ENCODE measurements at regions not wholly inside any gene's neighbourhood (a gene's known extent, or its start where the extent isn't known, plus 50 kb on each side); places are given as distances from the start of the nearest gene placed in this dataset.

DNA sequence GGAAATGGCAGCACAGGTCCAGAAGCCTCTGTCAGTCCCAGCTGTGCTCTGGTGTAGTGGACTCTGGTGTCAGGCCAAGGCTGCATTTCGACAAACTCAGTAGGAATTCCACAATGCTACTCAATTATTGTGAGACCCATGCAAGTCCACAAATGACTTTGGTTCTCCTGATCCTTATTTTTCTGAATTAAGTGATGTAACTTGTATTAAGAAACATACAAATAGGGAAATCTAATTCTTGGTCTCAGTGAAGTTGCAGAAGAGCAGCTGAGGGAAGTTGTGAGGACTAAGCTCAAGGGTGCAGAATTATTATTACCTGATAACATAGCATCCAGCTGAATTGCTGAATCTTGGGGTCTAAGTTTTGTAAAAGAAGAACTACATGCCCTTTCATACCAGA is 116.8 kb downstream of the MAFB start:
- H3K9ac ChIP-seq (ENCODE audit: low read length in 2 of 2), result no peak overlapping the region
- no peaks in the 10 kb centered on the region for H3K36me3 ChIP-seq (ENCODE audit: control insufficient read depth in 2 of 2, insufficient read depth in 2 of 2, low read length in 2 of 2)
- no peaks in the 10 kb centered on the region for H3K4me1 ChIP-seq (ENCODE audit: control insufficient read depth, insufficient read depth, low read length)
- no peaks in the 10 kb centered on the region for H3K9me3 ChIP-seq (ENCODE audit: control insufficient read depth in 2 of 2, low read length in 2 of 2)
- H3K4me3 ChIP-seq (ENCODE audit: low read length in 2 of 2), result no peak overlapping the region
- no peaks in the 10 kb centered on the region for H3K27me3 ChIP-seq (ENCODE audit: control insufficient read depth in 1 of 2, insufficient read depth in 2 of 2, low read length in 2 of 2)
- no peak overlapping the region for H3K27ac ChIP-seq (ENCODE audit: low read length)

DNA sequence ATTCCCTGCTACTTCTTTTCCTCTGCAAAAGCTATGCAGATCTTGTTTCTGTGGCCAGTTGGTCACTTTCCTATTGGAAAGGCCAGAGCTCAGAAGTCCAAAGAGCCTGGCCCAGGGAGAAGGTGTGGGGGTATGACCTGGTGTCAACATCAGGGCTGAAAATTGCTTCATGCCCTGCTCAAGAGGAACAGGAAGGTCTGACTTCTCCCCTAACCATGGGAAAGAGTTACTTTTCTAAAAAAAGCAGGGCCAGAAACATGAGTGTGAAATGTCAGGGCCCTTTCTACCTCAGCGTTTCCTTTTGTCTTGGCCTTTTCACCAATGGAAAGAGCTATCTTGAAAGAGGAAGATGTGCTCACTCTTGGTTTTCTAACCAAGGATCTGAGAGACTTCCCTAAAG is 117.4 kb downstream of the MAFB start:
- H3K9me3 ChIP-seq (ENCODE audit: control insufficient read depth in 2 of 2, low read length in 2 of 2), result no peaks in the 10 kb centered on the region
- no peak overlapping the region for H3K4me3 ChIP-seq (ENCODE audit: low read length in 2 of 2)
- H3K36me3 ChIP-seq (ENCODE audit: control insufficient read depth in 2 of 2, insufficient read depth in 2 of 2, low read length in 2 of 2), result no peaks in the 10 kb centered on the region
- H3K9ac ChIP-seq (ENCODE audit: low read length in 2 of 2), result no peak overlapping the region
- no peaks in the 10 kb centered on the region for H3K4me1 ChIP-seq (ENCODE audit: control insufficient read depth, insufficient read depth, low read length)
- no peaks in the 10 kb centered on the region for H3K27me3 ChIP-seq (ENCODE audit: control insufficient read depth in 1 of 2, insufficient read depth in 2 of 2, low read length in 2 of 2)
- H3K27ac ChIP-seq (ENCODE audit: low read length), result no peak overlapping the region

DNA sequence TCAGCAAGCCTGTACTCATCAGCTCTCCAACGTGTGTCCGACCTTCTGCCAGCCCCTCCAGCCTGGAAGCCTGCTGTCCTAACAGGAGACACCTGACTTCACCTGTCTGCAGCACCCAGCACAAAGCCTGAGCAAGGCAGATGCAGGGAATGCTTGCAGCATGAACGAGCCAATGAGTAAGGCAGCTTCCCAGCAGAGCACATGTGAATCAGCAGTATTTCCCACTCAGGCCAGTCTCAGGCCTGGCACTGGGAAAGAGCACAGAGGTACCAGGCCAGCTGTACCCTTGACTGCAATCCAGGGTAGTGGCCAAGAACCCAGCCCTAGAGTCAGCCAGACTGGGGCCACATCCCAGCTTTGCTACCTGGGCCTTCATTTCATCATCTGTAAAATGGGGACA is 120.8 kb downstream of the MAFB start:
- Histone ChIP-seq H3K27me3 (ENCODE audit: control insufficient read depth in 1 of 2, insufficient read depth in 2 of 2, low read length in 2 of 2) (no peaks in the 10 kb centered on the region), H3K4me3 (ENCODE audit: low read length in 2 of 2) (no peak overlapping the region), H3K9me3 (ENCODE audit: control insufficient read depth in 2 of 2, low read length in 2 of 2) (no peaks in the 10 kb centered on the region), H3K9ac (ENCODE audit: low read length in 2 of 2) (no peak overlapping the region), H3K36me3 (ENCODE audit: control insufficient read depth in 2 of 2, insufficient read depth in 2 of 2, low read length in 2 of 2) (no peaks in the 10 kb centered on the region), H3K4me1 (ENCODE audit: control insufficient read depth, insufficient read depth, low read length) (peaks cover 13% of the 10 kb centered on the region), H3K27ac (ENCODE audit: low read length) (no peak overlapping the region)

DNA sequence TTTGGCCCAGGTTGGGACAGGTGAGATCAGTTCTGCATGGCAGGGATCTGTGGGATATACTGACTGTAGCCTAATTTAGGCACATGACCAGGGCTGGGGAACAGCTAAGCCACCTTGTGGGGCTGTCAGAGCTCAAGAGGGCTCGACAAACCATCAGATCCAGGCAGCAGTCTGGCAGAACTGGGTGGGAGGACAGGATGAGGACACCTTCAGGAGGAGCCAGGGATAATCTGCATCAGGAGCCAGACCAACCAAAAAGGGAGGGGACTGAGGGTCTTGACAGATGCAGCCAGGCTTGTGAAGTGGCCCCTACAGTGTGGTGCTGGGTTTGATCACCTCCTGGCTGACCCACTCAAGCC is 123.4 kb downstream of the MAFB start:
- no peak overlapping the region for H3K27ac ChIP-seq (ENCODE audit: low read length)
- no peaks in the 10 kb centered on the region for H3K36me3 ChIP-seq (ENCODE audit: control insufficient read depth in 2 of 2, insufficient read depth in 2 of 2, low read length in 2 of 2)
- H3K4me1 ChIP-seq (ENCODE audit: control insufficient read depth, insufficient read depth, low read length), result peaks cover 13% of the 10 kb centered on the region
- no peaks in the 10 kb centered on the region for H3K27me3 ChIP-seq (ENCODE audit: control insufficient read depth in 1 of 2, insufficient read depth in 2 of 2, low read length in 2 of 2)
- H3K9ac ChIP-seq (ENCODE audit: low read length in 2 of 2), result no peak overlapping the region
- H3K9me3 ChIP-seq (ENCODE audit: control insufficient read depth in 2 of 2, low read length in 2 of 2), result no peaks in the 10 kb centered on the region
- no peak overlapping the region for H3K4me3 ChIP-seq (ENCODE audit: low read length in 2 of 2)

DNA sequence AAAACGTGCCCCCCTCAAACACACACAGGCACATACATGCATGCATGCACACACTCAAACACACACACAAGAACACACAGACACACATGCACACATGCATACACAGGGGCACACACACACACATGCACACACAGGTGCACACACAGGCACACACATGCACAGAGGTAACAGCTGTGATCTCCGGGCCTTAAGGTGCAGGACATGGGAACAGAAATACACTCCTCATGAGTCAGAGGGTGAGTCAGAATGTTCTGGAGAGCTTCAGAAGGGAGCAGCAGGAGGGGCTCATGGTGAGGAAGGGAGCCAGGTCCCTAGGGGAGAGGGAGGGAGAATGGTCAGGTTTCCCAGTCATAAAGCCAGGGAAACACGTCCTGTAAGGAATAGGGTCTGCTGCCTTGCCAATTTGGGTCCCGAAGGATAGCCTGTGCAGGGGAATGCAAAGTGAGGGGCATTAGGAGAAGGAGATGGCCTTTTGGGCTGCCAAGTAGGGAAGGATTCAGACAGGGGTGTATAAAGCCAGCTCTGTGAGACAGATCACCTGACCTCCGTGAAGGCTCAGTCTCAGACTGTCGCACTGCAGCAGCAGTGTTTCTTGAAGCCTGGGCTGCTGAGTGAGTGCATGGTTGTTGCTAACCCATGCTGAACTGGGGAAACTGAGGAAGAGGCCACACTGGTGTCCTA is 123.9 kb downstream of the MAFB start:
- peaks cover 13% of the 10 kb centered on the region for H3K4me1 ChIP-seq (ENCODE audit: control insufficient read depth, insufficient read depth, low read length)
- no peak overlapping the region for H3K4me3 ChIP-seq (ENCODE audit: low read length in 2 of 2)
- no peaks in the 10 kb centered on the region for H3K9me3 ChIP-seq (ENCODE audit: control insufficient read depth in 2 of 2, low read length in 2 of 2)
- no peaks in the 10 kb centered on the region for H3K36me3 ChIP-seq (ENCODE audit: control insufficient read depth in 2 of 2, insufficient read depth in 2 of 2, low read length in 2 of 2)
- H3K27ac ChIP-seq (ENCODE audit: low read length), result no peak overlapping the region
- no peak overlapping the region for H3K9ac ChIP-seq (ENCODE audit: low read length in 2 of 2)
- no peaks in the 10 kb centered on the region for H3K27me3 ChIP-seq (ENCODE audit: control insufficient read depth in 1 of 2, insufficient read depth in 2 of 2, low read length in 2 of 2)

DNA sequence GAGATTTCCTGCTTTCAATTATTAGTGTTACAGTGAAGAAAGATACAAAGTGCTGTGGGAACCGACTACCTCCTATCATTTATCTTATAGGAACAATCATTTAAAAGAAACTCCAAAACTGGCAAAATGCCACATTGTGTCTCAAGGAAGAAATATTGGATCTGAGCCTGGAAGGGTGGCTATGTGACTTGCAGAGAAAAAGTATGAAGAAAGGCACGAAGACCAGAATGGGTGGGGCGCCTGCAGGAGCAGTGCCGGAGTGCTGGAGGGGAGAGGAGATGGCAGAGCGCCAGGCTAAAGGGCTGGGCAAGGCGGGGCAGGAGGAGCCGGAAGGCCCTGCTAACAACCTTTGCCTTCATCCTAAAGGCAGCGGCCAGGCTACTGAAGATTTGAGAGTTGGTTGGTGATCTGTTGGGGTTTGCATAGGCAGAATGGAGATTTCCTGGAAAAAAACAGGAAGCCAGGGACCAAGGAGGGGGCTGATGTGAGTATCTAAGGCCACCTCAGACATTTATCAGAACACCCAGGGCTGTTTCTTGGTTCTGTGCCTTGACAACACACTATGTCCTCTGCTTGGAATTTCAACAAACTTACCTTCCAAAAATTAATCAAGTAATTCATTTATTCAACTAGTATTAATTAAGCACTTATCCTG is 125.6 kb downstream of the MAFB start:
- peak overlapping the region in 1 of 2 donors; percentile 15 for H3K4me3 ChIP-seq (ENCODE audit: low read length in 2 of 2)
- H3K4me1 ChIP-seq (ENCODE audit: control insufficient read depth, insufficient read depth, low read length), result peaks cover 13% of the 10 kb centered on the region
- H3K27me3 ChIP-seq (ENCODE audit: control insufficient read depth in 1 of 2, insufficient read depth in 2 of 2, low read length in 2 of 2), result no peaks in the 10 kb centered on the region
- no peaks in the 10 kb centered on the region for H3K36me3 ChIP-seq (ENCODE audit: control insufficient read depth in 2 of 2, insufficient read depth in 2 of 2, low read length in 2 of 2)
- no peaks in the 10 kb centered on the region for H3K9me3 ChIP-seq (ENCODE audit: control insufficient read depth in 2 of 2, low read length in 2 of 2)
- H3K27ac ChIP-seq (ENCODE audit: low read length), result no peak overlapping the region
- H3K9ac ChIP-seq (ENCODE audit: low read length in 2 of 2), result no peak overlapping the region

DNA sequence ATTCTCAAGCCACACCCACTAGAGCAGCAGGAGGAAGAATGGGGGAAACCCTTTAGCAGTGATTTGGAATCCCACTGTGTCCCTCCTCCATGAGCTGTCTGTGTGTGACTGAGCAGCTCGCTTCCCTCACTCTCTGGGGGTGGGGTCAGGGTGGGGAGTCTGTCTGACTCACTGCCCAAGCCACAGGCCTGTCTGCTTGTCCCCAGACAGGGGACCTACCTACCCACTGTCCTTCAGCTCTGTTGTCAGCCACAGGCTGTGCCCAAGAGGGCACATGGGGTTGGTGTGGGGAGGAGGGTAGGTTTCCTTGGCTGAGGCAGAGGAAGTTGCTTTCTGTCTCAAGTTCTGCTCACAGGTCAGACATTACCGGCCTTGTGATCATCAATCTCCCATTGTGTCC is 127.0 kb downstream of the MAFB start:
- Histone ChIP-seq H3K27ac (ENCODE audit: low read length) (no peak overlapping the region), H3K4me3 (ENCODE audit: low read length in 2 of 2) (no peak overlapping the region), H3K27me3 (ENCODE audit: control insufficient read depth in 1 of 2, insufficient read depth in 2 of 2, low read length in 2 of 2) (no peaks in the 10 kb centered on the region), H3K4me1 (ENCODE audit: control insufficient read depth, insufficient read depth, low read length) (peaks cover 13% of the 10 kb centered on the region), H3K36me3 (ENCODE audit: control insufficient read depth in 2 of 2, insufficient read depth in 2 of 2, low read length in 2 of 2) (no peaks in the 10 kb centered on the region), H3K9me3 (ENCODE audit: control insufficient read depth in 2 of 2, low read length in 2 of 2) (no peaks in the 10 kb centered on the region), H3K9ac (ENCODE audit: low read length in 2 of 2) (no peak overlapping the region)

DNA sequence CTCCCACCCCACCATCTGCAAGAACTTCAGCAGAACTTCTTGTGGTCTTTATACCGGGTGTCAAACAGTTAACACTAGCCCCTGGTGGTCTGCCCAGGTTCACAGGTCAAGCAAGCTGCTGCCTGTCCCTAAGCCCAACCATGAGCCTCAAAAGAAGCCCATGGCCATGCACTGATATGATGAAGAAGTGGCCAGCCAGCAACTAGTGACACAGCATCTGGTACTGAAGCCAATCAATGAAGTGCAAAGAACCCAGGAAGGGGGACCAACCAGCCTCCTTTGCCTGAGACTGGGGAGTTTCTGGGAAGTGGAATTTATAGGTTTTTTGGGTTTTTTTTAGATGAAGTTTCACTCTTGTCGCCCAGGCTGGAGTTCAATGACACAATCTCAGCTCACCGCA is 127.8 kb downstream of the MAFB start:
- Histone ChIP-seq H3K9ac (ENCODE audit: low read length in 2 of 2) (no peak overlapping the region), H3K4me3 (ENCODE audit: low read length in 2 of 2) (no peak overlapping the region), H3K36me3 (ENCODE audit: control insufficient read depth in 2 of 2, insufficient read depth in 2 of 2, low read length in 2 of 2) (no peaks in the 10 kb centered on the region), H3K27ac (ENCODE audit: low read length) (no peak overlapping the region), H3K27me3 (ENCODE audit: control insufficient read depth in 1 of 2, insufficient read depth in 2 of 2, low read length in 2 of 2) (no peaks in the 10 kb centered on the region), H3K9me3 (ENCODE audit: control insufficient read depth in 2 of 2, low read length in 2 of 2) (no peaks in the 10 kb centered on the region), H3K4me1 (ENCODE audit: control insufficient read depth, insufficient read depth, low read length) (peaks cover 13% of the 10 kb centered on the region)

DNA sequence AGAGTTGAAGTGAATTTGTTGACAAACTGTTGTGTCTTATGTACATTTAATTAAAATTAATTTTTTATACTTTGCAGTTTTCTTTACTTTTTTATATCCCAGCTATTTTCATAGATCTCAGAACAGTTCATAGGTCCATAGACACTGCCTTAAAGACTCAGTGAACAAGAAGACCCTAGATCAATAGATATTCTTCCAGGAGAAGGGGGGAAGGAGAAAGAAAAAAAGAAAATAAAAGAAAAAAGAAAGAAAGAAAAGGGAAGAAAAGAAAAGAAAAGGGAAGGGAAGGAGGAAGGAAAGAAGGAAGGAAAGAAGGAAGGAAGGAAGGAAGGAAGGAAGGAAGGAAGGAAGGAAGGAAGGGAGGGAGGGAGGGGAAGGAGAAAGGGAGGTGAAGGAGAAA is 130.8 kb downstream of the MAFB start:
- Histone ChIP-seq H3K9ac (ENCODE audit: low read length in 2 of 2) (no peak overlapping the region), H3K9me3 (ENCODE audit: control insufficient read depth in 2 of 2, low read length in 2 of 2) (no peaks in the 10 kb centered on the region), H3K4me1 (ENCODE audit: control insufficient read depth, insufficient read depth, low read length) (no peaks in the 10 kb centered on the region), H3K36me3 (ENCODE audit: control insufficient read depth in 2 of 2, insufficient read depth in 2 of 2, low read length in 2 of 2) (no peaks in the 10 kb centered on the region), H3K4me3 (ENCODE audit: low read length in 2 of 2) (no peak overlapping the region), H3K27ac (ENCODE audit: low read length) (no peak overlapping the region), H3K27me3 (ENCODE audit: control insufficient read depth in 1 of 2, insufficient read depth in 2 of 2, low read length in 2 of 2) (no peaks in the 10 kb centered on the region)

DNA sequence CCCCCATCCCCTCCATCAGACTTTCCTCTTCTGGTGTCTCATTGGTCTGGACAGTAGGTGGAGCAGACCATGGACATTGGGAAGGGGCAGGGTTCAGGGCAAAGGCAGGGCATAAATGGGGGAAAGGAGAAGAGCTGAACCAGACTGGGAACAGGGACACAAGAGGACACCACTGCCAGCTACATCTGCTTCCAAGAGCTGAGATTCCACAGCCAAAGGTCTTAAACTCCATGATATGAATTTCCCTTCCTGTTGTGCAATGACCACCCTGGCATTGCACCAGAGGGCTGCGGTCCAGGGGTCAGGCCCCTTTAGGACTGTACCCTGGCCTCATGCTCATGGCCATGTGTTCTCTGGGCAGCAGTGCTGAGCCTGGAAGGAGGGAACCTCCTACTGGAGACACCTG is 137.9 kb downstream of the MAFB start:
- no peak overlapping the region for H3K4me3 ChIP-seq (ENCODE audit: low read length in 2 of 2)
- peaks cover 0 to 2% of the 10 kb centered on the region in 2 donors for H3K27me3 ChIP-seq (ENCODE audit: control insufficient read depth in 1 of 2, insufficient read depth in 2 of 2, low read length in 2 of 2)
- H3K9me3 ChIP-seq (ENCODE audit: control insufficient read depth in 2 of 2, low read length in 2 of 2), result no peaks in the 10 kb centered on the region
- H3K9ac ChIP-seq (ENCODE audit: low read length in 2 of 2), result no peak overlapping the region
- no peaks in the 10 kb centered on the region for H3K36me3 ChIP-seq (ENCODE audit: control insufficient read depth in 2 of 2, insufficient read depth in 2 of 2, low read length in 2 of 2)
- peaks cover 4% of the 10 kb centered on the region for H3K4me1 ChIP-seq (ENCODE audit: control insufficient read depth, insufficient read depth, low read length)
- H3K27ac ChIP-seq (ENCODE audit: low read length), result no peak overlapping the region

DNA sequence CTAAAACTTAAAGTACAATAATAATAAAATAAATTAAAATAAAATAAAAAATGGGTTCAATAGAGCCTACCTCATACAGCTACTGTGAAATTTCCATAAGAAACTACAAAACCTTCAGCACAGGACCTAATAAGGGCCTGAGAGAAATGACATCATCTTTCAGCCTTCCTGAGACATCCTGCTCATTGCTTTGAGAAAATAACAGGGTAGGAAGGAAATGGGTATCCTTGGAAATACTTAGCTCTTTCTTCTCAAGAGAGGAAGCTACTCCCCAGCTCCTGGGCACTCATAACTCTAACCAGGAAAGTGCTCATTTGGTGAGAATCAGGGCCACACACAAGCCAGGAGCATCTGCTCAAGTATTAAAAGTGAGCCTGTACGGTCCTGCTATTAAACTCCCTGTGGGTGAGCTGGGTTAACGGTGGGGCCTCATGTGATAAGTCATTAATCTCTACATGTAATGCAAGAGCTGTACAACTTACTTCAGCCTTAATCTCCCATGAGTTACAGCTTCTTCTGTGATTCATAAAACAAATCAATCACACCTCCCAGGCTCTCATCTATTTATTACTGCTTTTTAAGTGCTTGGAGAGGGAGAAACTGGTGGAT is 141.4 kb downstream of the MAFB start:
- no peaks in the 10 kb centered on the region for H3K36me3 ChIP-seq (ENCODE audit: control insufficient read depth in 2 of 2, insufficient read depth in 2 of 2, low read length in 2 of 2)
- H3K27me3 ChIP-seq (ENCODE audit: control insufficient read depth in 1 of 2, insufficient read depth in 2 of 2, low read length in 2 of 2), result peaks cover 0 to 2% of the 10 kb centered on the region in 2 donors
- H3K9ac ChIP-seq (ENCODE audit: low read length in 2 of 2), result no peak overlapping the region
- no peak overlapping the region for H3K27ac ChIP-seq (ENCODE audit: low read length)
- H3K4me1 ChIP-seq (ENCODE audit: control insufficient read depth, insufficient read depth, low read length), result peaks cover 4% of the 10 kb centered on the region
- no peak overlapping the region for H3K4me3 ChIP-seq (ENCODE audit: low read length in 2 of 2)
- no peaks in the 10 kb centered on the region for H3K9me3 ChIP-seq (ENCODE audit: control insufficient read depth in 2 of 2, low read length in 2 of 2)
